GM23338 (cell line): ENCODE measurements at regions not wholly inside any gene's neighbourhood (a gene's known extent, or its start where the extent isn't known, plus 50 kb on each side); places are given as distances from the start of the nearest gene placed in this dataset.

Experiments used
- ATAC-seq: fragments of 200-7000 bp; cut with Tn5 transposase; 3 replicates; pipeline ENCODE4 v1.9.1; 2020
- DNase-seq: peaks from one replicate; pipeline ENCODE4 v3.0.0-alpha.2; 2015; ENCODE audit warnings: low spot score
- H2AFZ ChIP-seq: fragments of 200-600 bp; sonication (generic); 2 replicates; pipeline ENCODE4 v1.8.0; 2016; ENCODE audit warnings: antibody characterized with exemption, mild to moderate bottlenecking, moderate library complexity
- H3F3A ChIP-seq: fragments of 200-600 bp; sonication (generic); replicated peaks from 2 replicates; pipeline ENCODE4 v1.8.0; 2017; ENCODE audit warnings: antibody characterized with exemption, mixed run types, low read depth
- H3K27ac ChIP-seq: fragments of 200-600 bp; sonication (generic); 2 replicates; pipeline ENCODE4 v1.6.1; 2016; ENCODE audit warnings: low read depth
- H3K27me3 ChIP-seq: fragments of 200-600 bp; sonication (generic); 2 replicates; pipeline ENCODE4 v1.8.0; 2016; ENCODE audit warnings: mild to moderate bottlenecking, mixed run types, moderate library complexity; ENCODE audit not compliant: insufficient read depth
- H3K36me3 ChIP-seq: fragments of 200-600 bp; sonication (generic); 2 replicates; pipeline ENCODE4 v1.8.0; 2016; ENCODE audit warnings: mild to moderate bottlenecking; ENCODE audit not compliant: insufficient read depth
- H3K4me1 ChIP-seq: fragments of 200-600 bp; sonication (generic); 2 replicates; pipeline ENCODE4 v1.8.0; 2016; ENCODE audit warnings: mild to moderate bottlenecking, moderate library complexity; ENCODE audit not compliant: insufficient read depth
- H3K4me2 ChIP-seq: fragments of 200-600 bp; sonication (generic); 2 replicates; pipeline ENCODE4 v1.7.1; 2017; ENCODE audit warnings: mixed run types
- H3K4me3 ChIP-seq: fragments of 200-600 bp; sonication (generic); 2 replicates; pipeline ENCODE4 v1.6.1; 2016; ENCODE audit warnings: mixed run types
- H3K79me2 ChIP-seq: fragments of 200-600 bp; sonication (generic); replicated peaks from 2 replicates; pipeline ENCODE4 v1.8.0; 2017; ENCODE audit warnings: mild to moderate bottlenecking; ENCODE audit not compliant: insufficient read depth
- H3K9me2 ChIP-seq: fragments of 200-600 bp; sonication (generic); 2 replicates; pipeline ENCODE4 v1.8.0; 2017; ENCODE audit not compliant: insufficient read depth
- H4K20me1 ChIP-seq: fragments of 200-600 bp; sonication (generic); replicated peaks from 2 replicates; pipeline ENCODE4 v1.8.0; 2017; ENCODE audit warnings: mild to moderate bottlenecking; ENCODE audit not compliant: insufficient read depth
- H3K27ac Mint-ChIP-seq: 2 replicates; pipeline ENCODE4 v1.8.0; 2020; ENCODE audit warnings: inconsistent platforms, mild to moderate bottlenecking, moderate library complexity, mixed read lengths
- H3K27me3 Mint-ChIP-seq: 3 replicates; pipeline ENCODE4 v1.8.0; 2022; ENCODE audit warnings: low read depth, mild to moderate bottlenecking, moderate library complexity, mixed read lengths, inconsistent platforms; ENCODE audit not compliant: insufficient read depth, poor library complexity
- H3K36me3 Mint-ChIP-seq: 3 replicates; pipeline ENCODE4 v1.8.0; 2021; ENCODE audit warnings: low read depth, mild to moderate bottlenecking, inconsistent platforms, moderate library complexity, mixed read lengths
- H3K4me1 Mint-ChIP-seq: 3 replicates; pipeline ENCODE4 v1.8.0; 2020; ENCODE audit warnings: mild to moderate bottlenecking, inconsistent platforms, mixed read lengths
- H3K4me3 Mint-ChIP-seq: 3 replicates; pipeline ENCODE4 v1.8.0; 2021; ENCODE audit warnings: moderate library complexity, mild to moderate bottlenecking, inconsistent platforms, mixed read lengths
- H3K9me3 Mint-ChIP-seq: 3 replicates; pipeline ENCODE4 v1.8.0; 2020; ENCODE audit warnings: moderate library complexity, mild to moderate bottlenecking, inconsistent platforms, mixed read lengths
- CREB1 ChIP-seq: fragments of 250-450 bp; sonication (Bioruptor Pico); IDR thresholded peaks from 2 replicates; pipeline ENCODE4 v1.5.0; 2020; ENCODE audit warnings: low read depth, mild to moderate bottlenecking, moderate library complexity
- ETS1 ChIP-seq: IDR thresholded peaks from 2 replicates; pipeline ENCODE4 v1.6.1; 2016; ENCODE audit warnings: antibody characterized with exemption
- EZH2phosphoT487 ChIP-seq: fragments of 200-600 bp; sonication (generic); IDR thresholded peaks from one replicate; pipeline ENCODE4 v1.8.1; 2018; ENCODE audit warnings: antibody characterized with exemption; ENCODE audit not compliant: unreplicated experiment
- POLR2AphosphoS5 ChIP-seq: IDR thresholded peaks from 2 replicates; pipeline ENCODE4 v1.6.1; 2016; ENCODE audit warnings: antibody characterized with exemption, low read depth
- ZNF462 ChIP-seq: fragments of 250-450 bp; sonication (Bioruptor Pico); IDR thresholded peaks from 2 replicates; pipeline ENCODE4 v1.5.0; 2020; ENCODE audit warnings: mild to moderate bottlenecking, moderate library complexity

GRCh38 chr7:26441002-26441521, 149.4 kb downstream of the SNX10 start (continued):
- no peak for TF ChIP-seq ZNF462 (CRISPR knock-in tag)

- Histone ChIP-seq H4K20me1 (no peaks in the 10 kb centered on the region), H3K79me2 (no peaks in the 10 kb centered on the region), H3K36me3 (no peaks in the 10 kb centered on the region), H3K27me3 (no peaks in the 10 kb centered on the region), H3K4me1 (peaks cover 18% of the 10 kb centered on the region), H2AFZ (peak overlapping the region; percentile 99), H3K27ac (no peak overlapping the region), H3K4me2 (peak overlapping the region; percentile 60), H3K9me2 (no peaks in the 10 kb centered on the region; the same call in 1 of the 2 replicates), H3F3A (no peaks in the 10 kb centered on the region), H3K4me3 (peak overlapping the region; percentile 15; the same call in 1 of the 2 replicates)
- Mint-ChIP-seq H3K4me1 (peaks cover 26% of the 10 kb centered on the region), H3K27ac (no peak overlapping the region), H3K36me3 (no peaks in the 10 kb centered on the region), H3K27me3 (peaks cover 4% of the 10 kb centered on the region), H3K4me3 (no peak overlapping the region), H3K9me3 (no peaks in the 10 kb centered on the region; the same call in 2 of the 3 replicates)
- DNase-seq (no peak), ATAC-seq (peak; percentile 66)
- TF ChIP-seq CREB1 (CRISPR knock-in tag), result no peak
- no peak for TF ChIP-seq POLR2AphosphoS5
- TF ChIP-seq ZNF462 (CRISPR knock-in tag), result no peak
- no peak for TF ChIP-seq ETS1
- no peak for TF ChIP-seq EZH2phosphoT487
These were observed 150.1 kb downstream of the SNX10 start for GRCh38 chr7:26441611-26442277.
